Fibroblast of lung (primary cell): ENCODE measurements at regions not wholly inside any gene's neighbourhood (a gene's known extent, or its start where the extent isn't known, plus 50 kb on each side); places are given as distances from the start of the nearest gene placed in this dataset.

ENCODE experiments used
- DNase-seq, 2 donors: peaks; one replicate each; pipeline versions ENCODE4 v3.0.0 to v3.0.0-alpha.2; 2010; ENCODE audit warnings: low read depth in 2 of 2
- H2AFZ ChIP-seq: 2 replicates; pipeline ENCODE4 v1.5.1; 2012; ENCODE audit warnings: low read length, control low read depth, inconsistent platforms
- H3K27ac ChIP-seq: 2 replicates; pipeline ENCODE4 v1.5.1; 2011; ENCODE audit warnings: low read length, control low read depth; ENCODE audit not compliant: insufficient read depth
- H3K27me3 ChIP-seq: 2 replicates; pipeline ENCODE4 v1.5.1; 2011; ENCODE audit warnings: mild to moderate bottlenecking, low read length; ENCODE audit not compliant: control insufficient read depth, insufficient read depth
- H3K36me3 ChIP-seq: 2 replicates; pipeline ENCODE4 v1.5.1; 2011; ENCODE audit warnings: low read length; ENCODE audit not compliant: control insufficient read depth, insufficient read depth
- H3K4me1 ChIP-seq: 2 replicates; pipeline ENCODE4 v1.5.1; 2011; ENCODE audit warnings: low read length; ENCODE audit not compliant: control insufficient read depth, insufficient read depth; ENCODE audit errors: extremely low read depth
- H3K4me2 ChIP-seq: 2 replicates; pipeline ENCODE4 v1.5.1; 2011; ENCODE audit warnings: low read length, control low read depth; ENCODE audit not compliant: insufficient read depth; ENCODE audit errors: extremely low read depth
- H3K4me3 ChIP-seq, 4 experiments: fragments of 200-600 bp in 1 of 4; sonication (generic) in 1 of 4; replicated peaks in 1 of 4; 2 replicates each; pipeline ENCODE4 v1.5.1; 2011 to 2016; ENCODE audit warnings: low read length in 4 of 4, low read depth in 3 of 4, mild to moderate bottlenecking in 3 of 4, control low read depth in 2 of 4, inconsistent platforms in 1 of 4, mixed read lengths in 1 of 4; ENCODE audit not compliant: insufficient read depth in 1 of 4; ENCODE audit errors: control extremely low read depth in 1 of 4
- H3K79me2 ChIP-seq: 2 replicates; pipeline ENCODE4 v1.5.1; 2012; ENCODE audit warnings: mild to moderate bottlenecking, low read length, inconsistent platforms; ENCODE audit not compliant: control insufficient read depth, insufficient read depth
- H3K9ac ChIP-seq: 2 replicates; pipeline ENCODE4 v1.5.1; 2011; ENCODE audit warnings: mild to moderate bottlenecking, low read length, control low read depth; ENCODE audit not compliant: insufficient read depth
- H3K9me3 ChIP-seq: 2 replicates; pipeline ENCODE4 v1.5.1; 2012; ENCODE audit warnings: low read depth, low read length; ENCODE audit not compliant: control insufficient read depth, insufficient read depth
- H4K20me1 ChIP-seq: 2 replicates; pipeline ENCODE4 v1.5.1; 2011; ENCODE audit warnings: low read length; ENCODE audit not compliant: control insufficient read depth, insufficient read depth; ENCODE audit errors: extremely low read depth
- CTCF ChIP-seq, 2 donors: IDR thresholded peaks in 1 of 2; conservative IDR thresholded peaks in 1 of 2; 1 replicate in 1 of 2; 2 replicates in 1 of 2; pipeline ENCODE4 v1.5.1; 2011 to 2012; ENCODE audit warnings: low read length in 2 of 2, control low read depth in 1 of 2, inconsistent platforms in 1 of 2, low read depth in 1 of 2, mild to moderate bottlenecking in 1 of 2
- EZH2 ChIP-seq: IDR thresholded peaks from 2 replicates; pipeline ENCODE4 v1.5.1; 2012; ENCODE audit warnings: low read length, control low read depth, mild to moderate bottlenecking; ENCODE audit errors: missing control alignments

GRCh38 chr20:11114382-11114781 lies 440.6 kb upstream of the JAG1 start:
- H3K36me3 ChIP-seq, result no peaks in the 10 kb centered on the region
- no peaks in the 10 kb centered on the region for H4K20me1 ChIP-seq
- H3K27me3 ChIP-seq, result no peaks in the 10 kb centered on the region
- H3K4me1 ChIP-seq, result no peaks in the 10 kb centered on the region
- no peak overlapping the region for H2AFZ ChIP-seq
- H3K4me3 ChIP-seq, result no peak overlapping the region
- no peak overlapping the region for H3K9ac ChIP-seq
- no peak overlapping the region for H3K27ac ChIP-seq
- H3K4me2 ChIP-seq, result no peak overlapping the region
- no peaks in the 10 kb centered on the region for H3K79me2 ChIP-seq
- TF ChIP-seq CTCF (conservative IDR thresholded peaks at IDR 0.05 in 1 of 2, IDR thresholded peaks at IDR 0.05 in 1 of 2; ENCODE audit: low read depth in 1 of 2, low read length in 2 of 2) (no peak), EZH2 (no peak)
- no peaks in the 10 kb centered on the region for H3K9me3 ChIP-seq
- DNase-seq, result no peak

- Histone ChIP-seq H2AFZ (no peak overlapping the region), H3K4me3 (no peak overlapping the region), H3K4me2 (no peak overlapping the region), H3K27ac (no peak overlapping the region), H3K79me2 (no peaks in the 10 kb centered on the region), H3K36me3 (no peaks in the 10 kb centered on the region), H3K4me1 (no peaks in the 10 kb centered on the region), H3K9ac (no peak overlapping the region), H3K27me3 (no peaks in the 10 kb centered on the region), H4K20me1 (no peaks in the 10 kb centered on the region), H3K9me3 (no peaks in the 10 kb centered on the region)
- TF ChIP-seq CTCF (conservative IDR thresholded peaks at IDR 0.05 in 1 of 2, IDR thresholded peaks at IDR 0.05 in 1 of 2; ENCODE audit: low read depth in 1 of 2, low read length in 2 of 2), result no peak
- TF ChIP-seq EZH2, result no peak
- DNase-seq, result peak; percentile 61 to 95
These were observed 444.2 kb upstream of the JAG1 start for GRCh38 chr20:11117808-11118528.

- Histone ChIP-seq H3K79me2 (no peaks in the 10 kb centered on the region), H3K27me3 (no peaks in the 10 kb centered on the region), H3K9me3 (no peaks in the 10 kb centered on the region), H4K20me1 (no peaks in the 10 kb centered on the region), H2AFZ (no peak overlapping the region), H3K4me2 (no peak overlapping the region), H3K4me3 (no peak overlapping the region), H3K4me1 (no peaks in the 10 kb centered on the region), H3K9ac (no peak overlapping the region), H3K36me3 (no peaks in the 10 kb centered on the region), H3K27ac (no peak overlapping the region)
- TF ChIP-seq EZH2, result no peak
- TF ChIP-seq CTCF (conservative IDR thresholded peaks at IDR 0.05 in 1 of 2, IDR thresholded peaks at IDR 0.05 in 1 of 2; ENCODE audit: low read depth in 1 of 2, low read length in 2 of 2), result no peak
- peak in 1 of 2 donors; percentile 73 for DNase-seq
These were observed 445.1 kb upstream of the JAG1 start for GRCh38 chr20:11118802-11119380.
